Large intestine (tissue), 3 donors: ENCODE measurements at regions not wholly inside any gene's neighbourhood (a gene's known extent, or its start where the extent isn't known, plus 50 kb on each side); places are given as distances from the start of the nearest gene placed in this dataset.
"Not testable (repeated sequence)": the region's sequence is repeated elsewhere in the genome, so short reads cannot be mapped to it uniquely, and the experiment has no call there.

Experiments
- DNase-seq, 2 donors: peaks; one replicate each; pipeline versions ENCODE4 v3.0.0 to v3.0.0-alpha.2; 2013
- H3K27ac ChIP-seq: one replicate; pipeline ENCODE4 v1.5.1; 2013; ENCODE audit warnings: low read length
- H3K27me3 ChIP-seq: 2 replicates; pipeline ENCODE4 v1.6.1; 2013; ENCODE audit warnings: low read length; ENCODE audit not compliant: control insufficient read depth, insufficient read depth
- H3K36me3 ChIP-seq: 2 replicates; pipeline ENCODE4 v1.6.1; 2013; ENCODE audit warnings: low read length; ENCODE audit not compliant: control insufficient read depth, insufficient read depth
- H3K4me1 ChIP-seq: one replicate; pipeline ENCODE4 v1.6.1; 2013; ENCODE audit warnings: low read length; ENCODE audit not compliant: control insufficient read depth, insufficient read depth
- H3K4me3 ChIP-seq: one replicate; pipeline ENCODE4 v1.5.1; 2013; ENCODE audit warnings: low read length
- H3K9me3 ChIP-seq: one replicate; pipeline ENCODE4 v1.6.1; 2013; ENCODE audit warnings: mild to moderate bottlenecking, low read depth, low read length, moderate library complexity; ENCODE audit not compliant: control insufficient read depth
- WGBS: methylation state at CpG from one replicate; pipeline ENCODE4 v1.1.5; 2013; ENCODE audit warnings: low lambda C conversion rate; ENCODE audit not compliant: insufficient coverage; 5-methylcytosine and 5-hydroxymethylcytosine counted together

DNA sequence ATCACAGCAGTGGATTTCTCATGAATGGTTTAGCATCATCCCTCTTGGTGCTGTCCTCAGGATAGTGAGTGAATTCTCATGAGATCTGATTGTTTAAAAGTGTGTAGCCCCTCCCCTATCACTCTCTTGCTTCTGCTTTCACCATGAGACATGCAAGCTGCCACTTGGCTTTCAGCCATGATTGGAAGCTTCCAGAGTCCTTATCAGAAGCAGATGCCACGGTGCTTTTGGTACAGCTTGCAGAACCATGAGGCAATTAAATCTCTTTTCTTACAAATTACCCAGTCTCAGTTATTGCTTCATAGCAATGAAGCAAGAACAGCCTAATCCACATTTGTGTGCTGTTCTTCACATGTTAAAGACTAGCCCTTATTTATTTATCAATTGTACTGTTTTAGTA lies 495.2 kb upstream of the EPHA6 start:
- Histone ChIP-seq H3K36me3 (no peaks in the 10 kb centered on the region), H3K9me3 (no peaks in the 10 kb centered on the region), H3K27me3 (no peaks in the 10 kb centered on the region), H3K4me1 (no peaks in the 10 kb centered on the region), H3K4me3 (no peak overlapping the region), H3K27ac (no peak overlapping the region)
- DNase-seq = no peak
- WGBS = no CpG with 5 or more reads among the region's 1 CpG

GRCh38 chr3:96324087-96324486 lies 490.3 kb upstream of the EPHA6 start:
- H3K27me3 ChIP-seq = no peaks in the 10 kb centered on the region
- 100% methylated on average over 1 of the region's 1 CpG for WGBS
- no peak overlapping the region for H3K4me3 ChIP-seq
- H3K9me3 ChIP-seq = no peaks in the 10 kb centered on the region
- H3K36me3 ChIP-seq = no peaks in the 10 kb centered on the region
- DNase-seq = no peak
- H3K27ac ChIP-seq = no peak overlapping the region
- no peaks in the 10 kb centered on the region for H3K4me1 ChIP-seq

GRCh38 chr3:96330795-96331194 lies 483.6 kb upstream of the EPHA6 start:
- no peaks in the 10 kb centered on the region for H3K4me1 ChIP-seq

DNA sequence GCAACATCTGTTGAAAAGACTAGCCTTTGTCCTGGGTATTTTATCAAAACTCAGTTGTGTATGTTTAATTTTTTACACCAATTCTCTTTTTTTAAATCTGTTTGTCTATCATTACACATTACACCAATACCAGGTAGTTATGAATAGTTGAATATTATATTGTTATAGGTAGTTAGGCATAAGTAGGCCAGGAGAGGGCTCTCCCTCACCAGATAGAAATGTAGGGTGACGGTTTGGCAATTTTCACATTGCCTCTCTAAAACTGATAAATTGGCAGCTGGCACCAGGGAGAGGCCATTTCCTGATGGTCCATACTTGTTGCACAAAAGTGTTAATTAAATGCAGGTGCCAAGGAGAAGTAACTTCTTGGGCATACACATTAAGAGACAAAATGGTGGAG lies 483.1 kb upstream of the EPHA6 start:
- H3K27me3 ChIP-seq = no peaks in the 10 kb centered on the region
- DNase-seq = peak in 1 of 2 donors; percentile 7
- H3K4me3 ChIP-seq = no peak overlapping the region
- H3K9me3 ChIP-seq = no peaks in the 10 kb centered on the region
- no peak overlapping the region for H3K27ac ChIP-seq
- H3K36me3 ChIP-seq = no peaks in the 10 kb centered on the region
- no CpG with 5 or more reads among the region's 1 CpG for WGBS
- no peaks in the 10 kb centered on the region for H3K4me1 ChIP-seq

More at GRCh38 chr3:96330795-96331194, 483.6 kb upstream of the EPHA6 start:
- Histone ChIP-seq H3K9me3 (no peaks in the 10 kb centered on the region), H3K4me3 (no peak overlapping the region), H3K36me3 (no peaks in the 10 kb centered on the region), H3K27me3 (no peaks in the 10 kb centered on the region), H3K27ac (no peak overlapping the region)
- WGBS = no CpG with 5 or more reads among the region's 2 CpGs
- DNase-seq = no peak

DNA sequence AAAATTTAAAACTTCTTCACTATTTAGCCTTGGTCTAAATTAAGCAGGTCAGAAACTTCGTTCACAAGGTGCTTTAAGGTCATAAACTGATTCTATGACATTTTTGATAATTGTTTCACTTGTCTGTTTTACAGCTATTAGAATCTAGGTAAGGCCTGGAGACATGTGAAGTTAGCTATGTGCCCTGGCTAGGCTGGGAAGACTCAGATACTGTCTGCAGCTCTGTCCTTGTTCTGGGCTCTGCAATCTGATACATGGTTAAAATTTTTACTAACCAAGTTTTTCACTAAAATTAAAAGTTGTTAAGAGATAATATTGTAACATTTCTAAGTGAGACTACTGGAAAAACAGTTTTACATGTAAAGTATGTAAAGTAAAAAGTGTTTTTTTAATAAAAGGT lies 479.6 kb upstream of the EPHA6 start:
- Histone ChIP-seq H3K27me3 (no peaks in the 10 kb centered on the region), H3K4me3 (no peak overlapping the region), H3K4me1 (no peaks in the 10 kb centered on the region), H3K27ac (no peak overlapping the region), H3K9me3 (no peaks in the 10 kb centered on the region), H3K36me3 (no peaks in the 10 kb centered on the region)
- WGBS = no CpG with 5 or more reads among the region's 1 CpG
- DNase-seq = no peak

DNA sequence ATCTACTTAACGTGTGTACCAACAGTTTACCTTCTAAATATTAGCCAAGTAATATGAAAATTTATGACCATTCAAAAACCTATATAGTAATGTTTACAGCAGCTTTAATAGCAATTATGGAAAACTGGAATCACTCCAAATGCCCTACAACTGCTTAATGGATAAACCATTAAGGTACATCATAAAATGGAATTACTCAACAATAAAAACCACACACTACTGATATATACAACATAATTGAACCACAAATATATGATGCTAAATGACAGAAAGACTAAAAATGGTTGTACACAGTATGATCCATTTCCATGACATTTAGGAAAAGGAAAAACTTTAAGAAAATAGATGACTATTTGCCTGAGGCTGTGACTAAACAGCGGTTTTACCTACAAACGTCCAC lies 467.1 kb upstream of the EPHA6 start:
- Histone ChIP-seq H3K9me3 (no peaks in the 10 kb centered on the region), H3K36me3 (no peaks in the 10 kb centered on the region), H3K4me1 (no peaks in the 10 kb centered on the region), H3K4me3 (no peak overlapping the region), H3K27ac (no peak overlapping the region), H3K27me3 (no peaks in the 10 kb centered on the region)
- 72% methylated on average over 3 of the region's 3 CpGs for WGBS
- no peak for DNase-seq

DNA sequence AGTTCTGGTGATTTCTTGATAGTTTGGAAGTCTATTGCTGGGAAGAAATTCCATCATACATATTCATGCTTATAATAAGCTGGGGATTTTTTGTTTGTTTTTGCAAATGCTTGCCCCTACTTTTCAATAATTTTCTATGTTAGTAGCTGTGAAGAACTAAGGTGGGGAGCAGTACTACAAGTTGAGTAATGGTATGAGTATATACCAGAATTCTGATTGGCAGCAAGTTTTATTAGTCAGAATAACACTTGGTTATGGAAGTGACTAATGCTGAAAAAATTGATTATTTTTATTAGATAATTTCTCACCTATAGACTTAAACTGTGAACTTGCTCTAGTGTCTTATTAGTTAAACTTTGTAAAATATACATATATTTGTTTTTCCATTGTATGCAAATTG lies 462.8 kb upstream of the EPHA6 start:
- H3K9me3 ChIP-seq, H3K27ac ChIP-seq, DNase-seq, H3K36me3 ChIP-seq, H3K27me3 ChIP-seq, H3K4me3 ChIP-seq, H3K4me1 ChIP-seq: not testable (repeated sequence)

GRCh38 chr3:96354106-96354505 lies 460.3 kb upstream of the EPHA6 start:
- DNase-seq = no peak
- Histone ChIP-seq H3K4me1 (no peaks in the 10 kb centered on the region), H3K9me3 (no peaks in the 10 kb centered on the region), H3K27ac (no peak overlapping the region), H3K4me3 (no peak overlapping the region), H3K36me3 (no peaks in the 10 kb centered on the region), H3K27me3 (no peaks in the 10 kb centered on the region)
- WGBS = 100% methylated on average over 2 of the region's 2 CpGs

DNA sequence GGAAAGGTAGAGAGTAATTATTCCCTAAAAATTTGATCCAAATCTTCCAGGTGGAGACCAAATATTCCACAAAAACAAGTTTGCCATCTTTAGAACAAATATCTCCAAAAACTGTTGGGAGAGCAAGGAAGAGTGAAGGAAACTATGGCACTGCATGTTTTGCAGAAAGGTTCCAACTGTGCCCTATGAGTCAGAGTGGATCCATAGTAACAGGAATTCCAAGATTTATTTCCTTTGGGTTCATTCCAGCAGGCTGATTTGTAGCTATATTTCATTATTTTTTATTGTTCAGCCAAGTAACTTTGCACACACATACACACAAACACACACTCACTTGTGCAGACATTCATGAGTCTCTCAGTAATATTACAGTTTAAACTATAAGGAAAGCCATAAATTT lies 459.7 kb upstream of the EPHA6 start:
- H3K4me1 ChIP-seq = no peaks in the 10 kb centered on the region
- H3K4me3 ChIP-seq = no peak overlapping the region
- no peaks in the 10 kb centered on the region for H3K9me3 ChIP-seq
- H3K27me3 ChIP-seq = no peaks in the 10 kb centered on the region
- no peak overlapping the region for H3K27ac ChIP-seq
- H3K36me3 ChIP-seq = no peaks in the 10 kb centered on the region
- DNase-seq = no peak

GRCh38 chr3:96361241-96361640 lies 453.2 kb upstream of the EPHA6 start:
- H3K36me3 ChIP-seq = no peaks in the 10 kb centered on the region

GRCh38 chr3:96370637-96371036 lies 443.8 kb upstream of the EPHA6 start:
- no peak overlapping the region for H3K27ac ChIP-seq
- no peak overlapping the region for H3K4me3 ChIP-seq
- H3K4me1 ChIP-seq = no peaks in the 10 kb centered on the region
- H3K27me3 ChIP-seq = no peaks in the 10 kb centered on the region
- no peaks in the 10 kb centered on the region for H3K9me3 ChIP-seq
- no peak for DNase-seq
- no peaks in the 10 kb centered on the region for H3K36me3 ChIP-seq

More at GRCh38 chr3:96361241-96361640, 453.2 kb upstream of the EPHA6 start:
- Histone ChIP-seq H3K9me3 (no peaks in the 10 kb centered on the region), H3K27ac (no peak overlapping the region), H3K4me1 (no peaks in the 10 kb centered on the region), H3K4me3 (no peak overlapping the region), H3K27me3 (no peaks in the 10 kb centered on the region)
- no peak for DNase-seq
- WGBS = no CpG with 5 or more reads among the region's 1 CpG
